T-helper 2 cell treated with Interferon-gamma antibody and Interleukin-4, amounts not matched to agents 100 ng/mL and 5 ng/mL, for 36 hours (primary cell): ENCODE measurements at regions not wholly inside any gene's neighbourhood (a gene's known extent, or its start where the extent isn't known, plus 50 kb on each side); places are given as distances from the start of the nearest gene placed in this dataset.
"Not testable (repeated sequence)": the region's sequence is repeated elsewhere in the genome, so short reads cannot be mapped to it uniquely, and the experiment has no call there.

ENCODE experiments used
- intact Hi-C: fragments of 100-400 bp; cut with micrococcal nuclease; formaldehyde crosslinking; loops from one replicate; pipeline ENCODE4 v1.15.1; 2023

- intact Hi-C loops = loop anchor here (2.0 kb wide), 1 partner anchor 373 kb away; no protein-coding TSS in a partner anchor
Observed at GRCh38 chr6:100105919-100106529, 112.0 kb upstream of the MCHR2 start.

DNA sequence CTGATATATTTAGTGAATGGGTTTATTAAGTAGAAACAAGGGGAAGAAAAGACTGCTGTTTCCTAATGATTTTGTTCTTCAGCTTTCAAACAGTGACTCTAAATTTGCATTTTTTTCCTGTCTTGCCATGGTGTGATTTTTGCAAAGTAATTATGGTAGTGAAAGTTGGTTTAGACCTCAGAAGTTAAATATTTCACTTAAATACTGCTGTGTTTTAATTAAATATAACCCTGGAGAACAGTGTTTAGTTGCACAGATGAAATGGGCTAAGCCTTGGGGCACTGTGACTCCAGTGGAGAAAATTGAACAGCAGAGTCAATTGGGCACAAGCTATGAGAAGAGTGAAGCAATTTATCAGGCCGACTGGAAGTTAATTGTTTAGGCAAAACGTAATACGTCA lies 111.1 kb upstream of the MCHR2 start:
- intact Hi-C loops = no loop called here

DNA sequence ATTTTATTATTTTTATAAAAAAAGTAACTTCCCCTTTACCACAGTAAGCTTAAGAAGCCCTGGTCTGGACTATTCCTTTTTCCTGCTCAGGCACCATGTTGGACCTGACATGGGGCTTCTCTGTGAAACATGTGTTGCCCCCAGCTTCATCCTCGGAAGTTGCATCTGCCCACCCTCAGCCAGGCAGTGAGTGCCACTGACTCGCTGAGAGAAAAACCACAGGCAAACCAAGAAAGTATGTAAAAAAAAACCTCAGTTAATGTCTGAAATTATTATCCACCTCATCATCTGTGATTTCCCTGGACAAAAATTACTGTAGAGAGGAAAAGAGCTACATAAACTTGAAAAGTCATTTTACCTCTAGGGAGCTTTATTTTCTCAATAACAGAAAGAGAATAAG lies 109.9 kb upstream of the MCHR2 start:
- intact Hi-C loops = no loop called here

- intact Hi-C loops = no loop called here
Observed at GRCh38 chr6:100103194-100103593, 109.2 kb upstream of the MCHR2 start.

GRCh38 chr6:100101644-100102043 lies 107.6 kb upstream of the MCHR2 start:
- intact Hi-C loops = no loop called here

- intact Hi-C loops = no loop called here
Observed at GRCh38 chr6:100100776-100101175, 106.8 kb upstream of the MCHR2 start.

- intact Hi-C loops = loop anchor here (1.0 to 2.0 kb wide), 3 partner anchors 97 to 631 kb away; no protein-coding TSS in a partner anchor
Observed at GRCh38 chr6:100099189-100100074, 105.4 kb upstream of the MCHR2 start.

DNA sequence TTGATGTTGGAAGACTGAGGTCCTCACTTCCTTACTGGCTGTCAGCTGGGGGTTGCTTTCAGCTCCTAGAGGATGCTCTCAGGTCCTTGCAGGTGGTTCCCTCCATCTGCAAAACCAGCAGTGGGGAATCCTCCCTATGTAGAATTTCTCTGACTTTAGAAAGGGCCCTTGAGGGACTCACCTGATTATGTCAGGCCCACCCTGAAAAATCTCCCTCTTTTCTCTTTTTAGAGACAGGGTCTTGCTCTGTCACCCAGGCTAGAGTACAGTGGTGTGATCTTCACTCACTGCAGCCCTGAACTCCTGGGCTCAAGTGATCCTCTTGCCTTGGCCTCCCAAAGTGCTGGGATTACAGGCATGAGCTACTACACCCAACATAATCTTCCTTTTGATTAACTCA lies 102.9 kb upstream of the MCHR2 start:
- intact Hi-C loops = no loop called here

DNA sequence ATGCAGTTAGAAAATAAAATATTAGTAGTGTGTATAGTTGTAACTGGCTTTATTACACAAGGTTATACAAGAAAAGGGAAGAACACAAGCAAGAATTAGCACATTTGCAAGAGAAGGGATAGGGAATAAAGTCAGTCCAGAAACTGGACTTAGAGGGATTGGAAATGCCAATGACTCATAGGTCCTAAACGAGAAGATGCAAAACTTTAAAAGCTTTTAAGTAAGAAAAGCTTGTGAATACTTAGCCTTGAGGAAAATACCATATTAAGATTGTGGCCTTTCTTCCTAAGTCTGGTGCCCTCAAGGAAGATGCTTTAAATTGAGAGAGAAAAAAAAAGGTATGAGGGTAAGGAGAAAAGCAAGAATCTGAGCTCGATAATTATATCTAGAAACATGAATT lies 102.3 kb upstream of the MCHR2 start:
- intact Hi-C loops = no loop called here

DNA sequence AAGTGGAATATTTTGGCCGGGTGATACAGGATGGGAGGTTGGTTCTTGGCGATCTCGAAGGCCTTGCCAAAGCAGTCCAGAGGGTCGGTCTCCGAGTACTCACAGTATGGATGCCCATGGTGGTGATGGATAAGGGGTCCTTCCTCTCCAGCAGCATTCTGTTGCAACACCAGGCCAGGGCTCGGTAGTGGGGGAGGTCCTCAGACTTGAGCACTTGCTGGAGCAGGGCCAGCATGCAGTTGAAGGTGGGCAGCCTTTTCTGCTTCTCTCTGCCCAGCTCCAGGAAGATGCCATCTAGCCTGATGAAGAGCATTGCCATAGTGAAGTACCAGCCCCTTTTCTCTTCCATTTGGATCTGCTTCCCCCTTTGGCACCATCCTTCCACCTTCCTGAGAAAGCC lies 99.4 kb upstream of the MCHR2 start:
- intact Hi-C loops = no loop called here

GRCh38 chr6:100088009-100088408 lies 94.0 kb upstream of the MCHR2 start:
- intact Hi-C loops = no loop called here

DNA sequence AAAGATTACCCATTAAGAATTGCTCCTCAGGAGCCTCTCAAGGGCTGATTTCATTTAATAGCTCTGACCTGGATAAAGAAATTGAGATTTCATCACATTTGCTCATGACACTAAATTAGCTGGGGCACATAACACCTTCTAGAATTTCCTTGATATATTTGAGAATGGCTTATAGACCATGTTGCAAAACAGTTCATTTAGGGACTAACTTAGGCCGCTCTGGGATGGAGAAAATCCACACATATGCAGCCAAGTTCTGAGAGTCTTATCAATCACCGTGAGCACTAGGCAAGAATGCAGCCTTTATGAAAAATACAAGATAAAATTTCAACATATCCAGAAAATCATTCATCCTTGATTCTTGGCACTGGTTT lies 91.0 kb upstream of the MCHR2 start:
- intact Hi-C loops = no loop called here

GRCh38 chr6:100084316-100084990 lies 90.4 kb upstream of the MCHR2 start:
- intact Hi-C loops = no loop called here

DNA sequence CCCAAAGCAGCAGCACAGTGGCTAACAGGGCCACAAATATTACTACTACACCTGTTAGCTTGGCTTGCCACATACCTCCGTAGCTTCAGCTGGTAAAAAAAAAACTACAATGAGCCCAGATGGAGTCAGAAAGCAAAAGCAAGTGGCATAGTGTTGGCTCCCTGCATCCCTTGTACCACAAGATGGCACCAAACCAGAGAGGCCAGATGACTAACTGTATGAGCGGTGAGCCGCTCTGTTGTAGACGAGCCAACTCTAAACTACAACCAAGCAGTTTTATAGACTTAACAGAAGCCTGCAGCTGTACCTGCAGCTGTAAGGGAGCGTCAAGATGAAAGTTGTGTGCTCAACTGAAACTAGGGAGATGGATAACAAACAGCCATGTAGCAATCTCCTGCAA lies 84.5 kb upstream of the MCHR2 start:
- intact Hi-C loops = no loop called here

DNA sequence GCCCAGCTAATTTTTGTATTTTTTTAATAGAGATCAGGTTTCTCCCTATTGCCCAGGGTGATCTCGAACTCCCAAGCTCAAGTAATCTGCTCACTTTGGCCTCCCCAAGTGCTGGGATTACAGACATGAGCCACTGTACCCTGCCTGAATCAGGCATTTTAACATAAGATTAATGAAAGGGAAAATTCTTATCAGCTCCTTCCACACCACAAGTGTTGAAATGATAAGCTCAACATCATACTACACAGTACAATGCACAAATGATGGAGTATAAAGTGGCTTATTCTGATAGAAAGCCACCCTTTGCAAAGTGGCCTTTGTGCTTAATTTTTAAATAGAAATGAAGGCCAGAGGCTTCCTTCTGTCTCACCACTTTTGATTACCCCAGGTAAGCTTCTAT lies 71.3 kb upstream of the MCHR2 start:
- intact Hi-C loops = no loop called here

GRCh38 chr6:100062621-100063020 lies 68.6 kb upstream of the MCHR2 start:
- intact Hi-C loops = loop anchor here (5.0 kb wide), 1 partner anchor 90 kb away; no protein-coding TSS in a partner anchor

GRCh38 chr6:100057941-100058340 lies 63.9 kb upstream of the MCHR2 start:
- intact Hi-C loops = no loop called here

DNA sequence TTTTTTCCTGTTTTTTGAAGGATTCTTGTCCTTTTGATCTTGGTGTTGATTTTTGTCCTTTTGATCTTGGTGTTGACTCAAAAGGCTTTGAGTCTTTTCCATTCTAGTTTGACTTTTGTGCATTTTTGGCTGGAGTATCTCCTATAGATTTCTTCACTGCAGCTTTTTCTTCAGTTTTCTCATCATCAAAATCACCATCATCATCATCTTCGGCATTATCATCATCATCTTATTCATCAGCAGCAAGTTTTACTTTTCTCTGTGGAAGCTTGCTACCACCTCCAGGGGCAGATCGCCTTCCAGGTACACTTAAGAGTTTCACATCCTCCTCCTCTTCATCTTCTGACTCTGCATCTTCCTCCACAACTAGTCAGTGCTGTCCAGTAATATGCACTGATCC lies 56.5 kb upstream of the MCHR2 start:
- intact Hi-C loops = no loop called here

DNA sequence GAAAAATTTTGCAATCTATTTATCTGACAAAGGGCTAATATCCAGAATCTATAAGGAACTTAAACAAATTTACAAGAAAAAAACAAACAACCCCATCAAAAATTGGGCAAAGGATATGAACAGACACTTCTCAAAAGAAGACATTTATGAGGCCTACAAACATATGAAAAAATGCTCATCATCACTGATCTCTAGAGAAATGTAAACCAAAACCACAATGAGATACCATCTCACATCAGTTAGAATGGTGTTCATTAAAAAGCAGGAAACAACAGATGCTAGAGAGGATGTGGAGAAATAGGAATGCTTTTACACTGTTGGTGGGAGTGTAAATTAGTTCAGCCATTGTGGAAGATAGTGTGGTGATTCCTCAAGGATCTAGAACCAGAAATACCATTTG lies 49.9 kb upstream of the MCHR2 start:
- intact Hi-C loops = not testable (repeated sequence)
